ENCODE measurements at regions not wholly inside any gene's neighbourhood (a gene's known extent, or its start where the extent isn't known, plus 50 kb on each side); places are given as distances from the start of the nearest gene placed in this dataset.
A peak's percentile ranks its signal among the peaks of the same experiment; 100 is the strongest.

DNA sequence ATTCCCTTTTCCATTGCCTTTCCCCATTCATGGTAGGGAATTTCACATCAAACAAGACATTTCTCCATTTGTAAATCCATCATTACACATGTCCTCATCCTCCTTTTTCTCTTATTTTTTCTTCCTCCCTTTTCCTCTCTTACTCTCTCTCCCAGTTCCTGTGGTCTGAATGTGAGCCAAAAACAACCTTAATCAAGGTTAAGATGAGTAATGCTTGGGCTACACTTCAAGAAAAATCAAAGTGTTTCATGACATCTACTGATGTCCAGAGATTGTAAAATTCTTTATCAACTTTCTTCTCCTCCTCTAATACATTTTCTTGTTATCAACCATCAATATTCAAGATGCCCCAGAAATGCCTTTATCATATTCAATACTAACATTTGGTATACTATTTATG, 172.5 kb upstream of the PRNP start:
- peak in 1 of 2 donors; percentile 64 for DNase-seq (ENCODE audit: low read depth in 2 of 2)

DNA sequence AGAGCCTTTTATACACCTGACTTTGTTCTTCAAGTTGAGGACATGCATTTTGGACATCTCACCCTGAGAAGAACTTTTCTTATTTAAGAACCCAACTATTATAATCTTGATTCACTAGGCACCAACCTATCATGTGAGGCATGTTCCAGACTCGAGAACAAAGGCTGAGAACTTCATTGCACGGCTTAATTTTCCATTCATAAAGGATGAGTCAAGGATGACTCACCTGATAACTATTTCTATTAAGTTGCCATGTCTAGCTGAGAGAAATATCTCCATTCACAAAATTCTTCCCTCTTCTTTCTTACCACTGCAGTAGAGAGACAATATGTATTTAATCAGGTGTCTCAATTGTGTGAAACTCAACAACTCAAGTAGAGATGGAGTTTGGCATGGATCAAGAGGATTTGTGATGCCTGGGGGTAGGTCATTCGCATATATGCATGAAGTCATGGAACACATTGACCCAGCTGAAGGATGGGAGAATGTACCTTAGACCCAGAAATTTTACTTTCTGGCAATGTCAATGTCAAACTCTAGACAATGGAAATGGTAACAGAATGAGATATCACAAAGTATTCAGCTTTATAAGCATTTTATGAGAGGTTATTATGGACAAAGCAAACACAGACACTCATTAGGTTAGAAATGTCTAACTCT, 173.2 kb upstream of the PRNP start:
- peak; percentile 82 to 93 for DNase-seq (ENCODE audit: low read depth in 2 of 2)

DNA sequence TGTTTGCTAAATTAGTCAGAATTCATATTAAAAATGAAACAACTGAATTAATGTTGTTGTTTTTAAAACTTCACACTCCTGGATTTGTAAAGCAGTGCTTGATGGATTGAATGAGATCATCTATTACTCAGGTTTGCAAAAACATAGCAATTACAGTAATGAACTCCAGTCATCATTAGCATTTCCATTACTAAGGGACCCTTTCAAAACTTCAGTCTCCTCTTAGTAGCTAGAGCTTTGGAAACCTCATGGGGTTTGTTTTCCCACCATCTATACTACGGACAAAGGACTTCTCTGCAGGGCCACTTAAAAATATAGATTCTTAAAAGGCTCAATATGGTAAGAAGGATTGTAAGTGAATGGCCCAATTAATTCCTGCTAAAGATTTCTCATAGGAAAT, 174.5 kb upstream of the PRNP start:
- DNase-seq (ENCODE audit: low read depth in 2 of 2) = no peak

DNA sequence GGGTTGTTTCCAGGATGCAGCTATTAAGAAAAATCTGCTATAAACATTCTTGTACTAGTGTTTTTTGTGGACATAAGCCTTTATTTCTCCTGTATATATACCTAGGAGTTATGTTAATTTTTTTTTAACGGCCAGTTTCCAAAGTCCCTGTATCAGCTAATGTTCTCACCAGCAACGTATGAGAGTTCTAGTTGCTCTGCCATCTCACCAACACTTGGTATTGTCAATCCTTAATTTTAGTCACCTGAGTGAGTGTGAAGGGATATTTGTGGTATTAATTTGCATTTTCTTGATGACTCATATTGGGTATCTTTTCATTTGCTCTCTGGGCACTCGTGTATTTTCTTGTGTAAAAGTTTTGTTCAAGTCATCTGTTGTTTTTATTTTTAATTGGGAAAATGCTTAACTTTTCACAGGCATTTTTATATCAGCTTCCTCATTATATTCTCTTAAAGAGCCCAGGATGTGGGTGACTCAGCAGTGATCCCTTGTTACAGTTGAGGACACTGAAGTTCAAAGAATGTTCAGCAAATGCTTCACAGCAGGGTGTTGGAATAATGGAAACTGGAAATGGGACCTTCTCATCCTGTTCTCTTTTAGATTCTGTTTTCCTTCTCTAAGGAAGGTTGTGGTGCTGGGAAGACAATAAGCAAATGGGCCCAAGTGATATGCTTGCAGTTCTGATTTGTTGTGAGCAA, 176.3 kb upstream of the PRNP start:
- no peak for DNase-seq (ENCODE audit: low read depth in 2 of 2)

DNA sequence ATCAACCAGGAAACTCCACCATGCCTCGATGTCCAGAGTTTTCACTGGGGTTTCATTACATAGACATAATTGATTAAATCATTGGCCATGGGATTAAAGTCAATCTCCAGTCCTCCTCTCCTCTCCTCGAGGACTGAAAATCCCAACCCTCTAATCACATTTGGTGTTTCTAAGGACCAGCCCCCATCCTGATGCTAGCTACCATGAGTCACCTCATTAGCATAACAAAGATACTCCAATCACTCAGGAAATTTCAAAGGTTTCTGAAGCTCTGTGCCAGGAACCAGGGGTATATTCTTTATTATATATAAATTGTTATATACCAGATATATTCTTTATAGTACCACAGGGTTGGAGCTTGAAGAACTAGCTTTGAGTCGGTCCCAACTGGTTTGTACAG, 177.5 kb upstream of the PRNP start:
- DNase-seq (ENCODE audit: low read depth in 2 of 2) = peak in 1 of 2 donors; percentile 30

DNA sequence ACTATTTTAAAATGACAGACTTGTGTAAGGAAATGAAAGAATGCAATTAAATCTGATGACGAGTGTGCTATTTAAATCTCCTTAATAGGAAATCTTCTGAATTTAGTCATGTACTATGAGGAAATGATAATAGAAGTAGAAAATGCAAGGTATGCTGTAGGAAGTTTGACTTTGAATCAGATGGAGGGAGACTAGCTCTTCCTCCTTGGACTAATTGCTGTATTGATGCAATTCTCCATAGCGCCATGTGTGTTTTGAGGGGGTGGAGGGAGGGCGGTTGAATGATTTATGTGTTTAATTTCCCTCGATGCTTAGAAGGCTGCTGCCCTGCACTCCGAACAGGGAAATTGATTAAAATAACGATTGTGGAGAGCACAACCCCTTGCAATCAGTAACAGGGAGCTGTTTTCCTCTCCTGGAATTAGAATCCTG, 179.0 kb upstream of the PRNP start:
- DNase-seq (ENCODE audit: low read depth in 2 of 2) = peak; percentile 58 to 95

DNA sequence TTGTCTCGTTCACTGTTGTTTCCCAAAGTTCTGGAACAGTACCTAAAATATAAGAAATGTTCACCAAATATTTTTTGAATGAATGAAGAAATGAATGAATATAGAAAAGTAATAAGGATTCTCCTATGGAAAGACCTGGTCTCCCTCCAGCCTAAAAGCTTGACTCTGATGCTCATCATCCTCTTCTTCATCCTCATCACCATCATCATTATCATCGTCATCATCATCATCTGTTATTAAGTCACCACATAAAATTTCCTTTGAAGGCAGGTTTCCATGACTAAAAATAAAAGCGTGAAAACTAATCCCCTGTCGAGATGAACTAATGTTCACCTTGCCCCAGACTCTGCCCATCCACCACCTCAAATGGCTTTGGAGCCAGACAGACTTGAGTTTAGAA, 181.4 kb upstream of the PRNP start:
- no peak for DNase-seq (ENCODE audit: low read depth in 2 of 2)

DNA sequence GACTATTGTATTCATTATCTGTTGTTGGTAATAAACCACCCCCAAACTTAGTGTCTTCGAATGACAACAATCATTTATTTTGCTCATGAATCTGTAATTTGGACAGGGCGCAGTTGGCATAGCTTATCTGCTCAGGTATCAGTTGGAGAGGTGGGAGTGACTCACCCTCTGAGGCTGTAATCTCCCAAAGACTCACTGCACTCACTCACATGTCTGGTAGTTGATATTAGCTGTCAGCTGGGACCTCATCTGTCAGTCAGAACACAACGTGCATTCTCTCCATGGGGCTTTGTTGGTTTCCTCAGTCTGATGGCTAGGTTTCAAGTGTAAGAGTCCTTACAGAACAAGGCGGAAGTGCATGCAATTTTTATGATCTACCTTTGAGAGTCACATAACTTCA, 183.5 kb upstream of the PRNP start:
- no peak for DNase-seq (ENCODE audit: low read depth in 2 of 2)

DNA sequence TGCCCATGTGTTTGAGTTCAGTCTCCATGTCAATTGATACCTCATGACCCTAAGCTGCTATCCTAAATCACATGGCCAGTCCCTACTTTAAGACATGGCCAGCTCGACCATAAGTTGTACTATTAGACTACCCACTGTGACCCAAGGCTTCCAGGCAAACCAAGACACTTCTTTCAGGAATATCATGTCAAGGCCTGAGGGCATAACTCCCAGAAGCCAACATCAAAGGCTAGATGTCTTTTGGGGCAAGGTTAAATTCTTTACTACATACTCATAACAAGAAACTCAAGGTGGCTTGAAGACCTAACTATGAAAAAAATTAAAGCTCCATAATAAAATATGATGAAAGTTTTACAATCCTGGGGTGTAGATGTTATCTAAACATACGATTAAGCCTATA, 192.9 kb upstream of the PRNP start:
- no peak for DNase-seq (ENCODE audit: low read depth in 2 of 2)

DNA sequence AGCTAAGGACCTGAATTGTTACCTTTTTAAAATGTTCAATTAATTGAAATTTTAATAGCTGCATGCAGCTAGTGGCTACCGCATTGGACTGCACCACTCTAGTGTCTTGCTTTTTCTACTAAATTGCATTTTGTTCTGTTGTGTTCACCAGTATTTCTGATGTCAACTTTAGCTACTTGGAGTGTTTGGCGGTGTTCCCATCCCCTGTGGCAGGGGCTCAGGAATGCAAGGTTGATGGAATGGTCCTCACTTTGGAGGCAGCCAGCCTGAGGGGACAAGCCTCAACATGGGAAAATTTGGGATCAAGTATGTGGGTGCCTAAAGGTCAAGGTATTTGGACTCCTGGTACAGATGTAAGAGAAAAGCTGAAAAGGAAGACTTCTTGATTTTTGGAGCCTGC, 194.6 kb upstream of the PRNP start:
- DNase-seq (ENCODE audit: low read depth in 2 of 2) = no peak

DNA sequence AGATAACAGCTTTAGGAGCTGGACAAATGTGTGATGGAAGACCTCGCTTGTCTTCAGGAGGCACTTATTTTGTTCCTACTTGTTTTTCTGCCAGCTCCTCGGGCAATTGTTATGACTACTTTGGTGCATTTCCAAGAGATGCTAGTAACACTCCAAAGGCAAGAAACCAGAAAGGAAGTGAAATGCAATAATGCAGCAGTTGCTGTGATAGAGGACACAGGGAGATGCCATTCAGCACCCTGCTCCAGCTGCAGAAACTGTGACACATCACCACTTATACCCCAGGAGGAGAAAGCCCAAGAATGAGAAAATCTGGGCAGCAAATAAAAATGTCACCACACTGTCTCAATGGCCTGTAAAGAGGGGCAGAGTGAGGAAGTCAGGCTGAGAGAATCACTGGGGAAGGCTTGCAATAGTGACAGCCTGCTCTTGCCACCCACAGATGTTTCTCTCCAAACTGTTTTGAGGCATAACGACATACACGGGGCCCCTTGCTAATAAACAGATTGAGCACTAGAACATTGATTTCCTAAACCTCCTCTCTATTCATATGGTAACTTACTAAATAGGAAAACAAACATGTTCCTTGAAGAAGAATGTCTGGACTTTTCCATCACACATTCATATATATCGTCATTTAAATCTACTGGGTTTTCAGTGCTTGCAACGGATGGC, 195.5 kb upstream of the PRNP start:
- no peak for DNase-seq (ENCODE audit: low read depth in 2 of 2)

DNA sequence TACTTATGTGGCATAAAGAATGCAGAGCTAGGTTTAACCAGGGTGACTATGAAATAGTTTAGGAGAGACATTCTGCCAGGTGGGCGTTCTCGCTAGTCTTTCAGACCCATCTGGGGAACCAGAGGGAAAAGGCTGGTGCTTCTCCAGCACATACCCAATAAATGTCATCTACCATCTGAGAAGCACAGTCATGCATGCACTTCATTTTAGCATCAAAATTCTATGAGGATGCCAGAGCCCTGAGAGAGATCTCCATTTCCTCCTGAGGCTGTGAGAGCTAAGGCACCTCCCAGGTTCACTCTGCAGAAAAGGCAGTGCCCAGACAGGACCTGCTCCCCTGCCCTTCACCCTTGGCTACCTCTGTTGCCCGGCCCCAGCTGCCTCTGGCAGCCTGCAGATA, 196.2 kb upstream of the PRNP start:
- DNase-seq (ENCODE audit: low read depth in 2 of 2) = no peak

DNA sequence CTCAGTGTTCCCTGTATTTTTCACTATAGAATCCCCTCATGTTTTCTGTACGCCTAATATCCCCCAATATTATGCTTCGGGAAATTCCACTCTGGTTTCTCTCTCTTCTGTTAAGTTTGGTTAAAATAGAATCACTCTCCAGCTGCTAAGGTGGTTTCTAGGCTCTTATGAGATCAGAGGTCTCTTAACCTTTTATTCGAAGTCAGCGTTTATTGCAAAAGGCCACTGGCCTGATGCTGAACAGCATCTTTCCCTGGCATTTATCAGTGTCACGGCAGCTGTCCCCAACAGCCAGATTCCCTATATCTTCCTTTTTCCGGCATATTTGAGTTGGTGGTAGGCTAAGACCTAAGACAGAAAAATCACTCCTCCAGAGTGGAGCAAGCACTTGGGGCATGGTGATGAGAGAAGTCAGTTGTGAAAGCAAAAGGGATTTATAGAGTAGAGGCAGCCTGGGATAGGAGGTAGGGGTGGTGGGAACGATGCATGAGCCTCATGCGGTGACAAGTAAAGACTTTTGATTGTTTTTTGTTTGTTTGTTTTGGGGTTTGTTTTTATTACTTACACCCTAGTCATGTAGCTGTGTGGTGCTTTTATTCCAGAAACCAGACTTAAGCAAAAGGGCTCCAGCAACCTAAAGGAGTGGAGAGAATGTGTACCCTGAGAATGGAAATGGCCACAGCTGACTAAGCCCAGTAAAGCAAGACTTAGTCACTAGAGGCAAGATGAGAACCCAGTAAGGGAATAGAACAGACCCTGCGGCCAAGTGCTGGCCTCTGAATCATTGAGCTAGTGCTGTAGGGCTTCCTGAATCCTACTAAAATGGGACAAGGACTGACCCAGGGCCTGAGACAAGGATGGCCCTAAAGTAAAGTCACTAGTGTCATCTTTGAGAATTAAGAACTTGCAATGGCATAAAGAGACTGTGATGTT, 197.6 kb upstream of the PRNP start:
- no peak for DNase-seq (ENCODE audit: low read depth in 2 of 2)

DNA sequence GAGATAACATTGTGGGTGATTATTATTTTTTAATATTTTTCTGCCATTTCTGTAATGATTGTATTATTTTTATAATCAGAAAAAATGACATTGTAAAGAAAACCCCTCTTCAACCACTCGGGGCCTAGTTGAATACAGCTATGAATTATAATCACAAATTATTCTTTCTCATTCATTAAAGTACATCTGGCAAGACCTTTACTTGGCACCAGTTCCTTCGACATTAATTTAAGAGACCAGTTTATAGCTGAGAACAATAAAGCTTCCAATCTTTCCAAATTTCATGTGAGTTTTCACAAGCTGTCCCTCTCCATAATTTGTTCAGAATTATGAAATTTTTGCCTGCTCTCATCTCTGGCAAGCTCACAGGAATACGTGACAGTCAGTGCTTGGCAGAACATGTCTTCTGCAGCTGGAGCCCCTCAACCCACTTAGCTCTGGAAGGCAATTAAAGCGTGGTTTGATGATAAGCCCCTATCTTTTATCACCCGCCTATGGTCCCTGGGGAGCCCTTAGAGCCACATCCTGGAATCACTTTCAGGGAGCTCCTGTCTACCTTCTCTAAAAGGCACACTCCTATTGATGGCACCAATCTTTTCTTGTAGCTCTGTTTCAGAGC, 201.8 kb upstream of the PRNP start:
- no peak for DNase-seq (ENCODE audit: low read depth in 2 of 2)

DNA sequence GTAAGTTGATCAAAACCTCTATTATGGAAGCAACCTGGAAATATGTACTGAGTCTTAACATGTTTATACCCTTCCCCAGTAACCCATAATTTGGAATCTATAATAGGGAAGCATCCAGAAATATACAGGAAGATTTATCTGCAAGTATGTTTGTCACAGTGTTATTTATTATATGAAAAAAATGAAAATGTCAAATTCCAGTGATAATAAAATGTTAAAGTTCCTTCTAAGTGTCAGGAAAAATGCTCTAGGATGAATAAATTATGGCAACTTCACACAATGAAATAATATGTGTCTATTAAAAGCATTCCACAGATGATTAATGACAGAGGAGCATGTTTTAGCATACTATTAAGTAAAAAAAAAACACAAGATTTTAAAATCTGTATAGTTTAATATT, 202.3 kb upstream of the PRNP start:
- no peak for DNase-seq (ENCODE audit: low read depth in 2 of 2)

DNA sequence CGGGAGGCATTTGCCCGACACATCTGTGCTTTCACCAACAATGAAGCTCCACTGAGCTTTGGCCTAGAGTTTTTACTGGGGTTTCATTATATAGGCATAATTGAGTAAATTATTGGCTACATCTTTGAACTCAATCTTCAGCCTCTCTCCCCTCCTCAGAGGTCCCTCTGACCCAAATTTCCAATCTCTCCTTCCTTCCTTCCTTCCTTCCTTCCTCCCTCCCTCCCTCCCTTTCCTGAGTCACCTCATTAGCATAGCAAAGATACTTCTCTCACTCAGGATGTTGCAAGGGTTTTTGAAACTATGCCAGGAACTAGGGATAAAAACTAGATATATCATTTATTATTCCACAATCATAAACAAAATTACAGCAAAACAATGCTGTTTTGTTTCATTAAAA, 202.8 kb upstream of the PRNP start:
- DNase-seq (ENCODE audit: low read depth in 2 of 2) = no peak

DNA sequence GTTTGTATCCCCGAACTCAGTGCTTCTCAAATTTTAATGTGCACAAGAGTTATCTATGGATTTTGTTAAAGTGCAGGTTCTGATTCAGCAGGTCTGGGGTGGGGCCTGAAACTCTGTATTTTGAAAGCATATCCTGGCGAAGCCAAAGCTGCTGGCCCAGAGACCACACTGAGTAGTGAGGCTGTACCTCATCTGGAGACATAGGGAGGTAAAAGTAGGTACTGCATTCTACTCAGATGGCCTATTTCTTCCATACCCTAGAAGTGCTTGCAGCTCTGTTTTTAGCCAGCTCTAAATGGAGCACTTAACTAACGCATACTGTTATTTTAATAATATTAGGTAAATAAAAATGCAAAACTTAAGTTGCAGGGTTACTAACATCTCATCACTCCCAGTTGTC, 206.2 kb upstream of the PRNP start:
- no peak for DNase-seq (ENCODE audit: low read depth in 2 of 2)

DNA sequence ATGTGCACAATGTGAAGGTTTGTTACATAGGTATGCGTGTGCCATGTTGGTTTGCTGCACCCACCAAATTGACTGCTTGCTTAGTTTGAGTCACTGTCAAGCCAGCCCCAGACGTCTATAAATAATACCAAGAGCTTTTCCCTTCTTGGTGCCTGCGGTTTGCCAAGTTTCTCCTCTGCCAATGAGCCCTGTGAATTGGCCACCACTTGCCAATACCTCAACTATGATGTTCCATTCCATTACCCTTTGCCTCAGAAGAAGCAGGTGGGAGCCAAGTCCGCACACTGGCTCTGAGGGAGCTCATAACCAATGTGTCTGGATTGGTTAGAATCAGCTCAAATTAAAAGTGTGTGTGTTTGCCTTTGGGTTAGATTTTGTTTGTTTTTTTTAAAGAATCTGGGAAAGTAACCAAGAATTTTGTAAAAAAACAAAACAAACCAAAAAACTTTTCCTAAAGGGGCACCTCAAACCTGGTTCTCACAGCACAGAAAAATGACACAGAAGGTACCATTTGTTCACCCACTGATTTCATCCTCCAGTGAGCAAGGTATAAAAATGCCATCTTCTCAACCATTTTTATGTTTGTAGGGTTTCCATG, 209.3 kb upstream of the PRNP start:
- no peak for DNase-seq (ENCODE audit: low read depth in 2 of 2)

DNA sequence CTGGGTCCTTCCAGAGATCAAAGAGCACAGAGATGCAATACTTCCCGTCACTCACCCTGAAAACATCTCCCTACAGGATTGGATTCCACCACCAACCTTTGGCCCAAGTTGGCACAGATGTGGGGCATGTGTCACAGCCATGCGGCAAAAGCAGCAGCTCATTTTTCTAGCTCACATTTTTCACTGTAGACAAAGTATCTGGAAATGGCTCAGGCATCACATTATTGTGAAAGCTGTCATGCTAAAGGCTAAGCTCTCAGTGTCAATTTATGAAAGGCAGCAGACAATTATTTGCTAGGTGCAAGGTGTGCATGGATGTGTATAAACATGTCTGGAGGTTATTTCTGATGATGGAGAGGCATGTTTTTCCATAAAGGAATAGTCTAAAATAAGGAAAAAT, 213.3 kb upstream of the PRNP start:
- DNase-seq (ENCODE audit: low read depth in 2 of 2) = no peak

DNA sequence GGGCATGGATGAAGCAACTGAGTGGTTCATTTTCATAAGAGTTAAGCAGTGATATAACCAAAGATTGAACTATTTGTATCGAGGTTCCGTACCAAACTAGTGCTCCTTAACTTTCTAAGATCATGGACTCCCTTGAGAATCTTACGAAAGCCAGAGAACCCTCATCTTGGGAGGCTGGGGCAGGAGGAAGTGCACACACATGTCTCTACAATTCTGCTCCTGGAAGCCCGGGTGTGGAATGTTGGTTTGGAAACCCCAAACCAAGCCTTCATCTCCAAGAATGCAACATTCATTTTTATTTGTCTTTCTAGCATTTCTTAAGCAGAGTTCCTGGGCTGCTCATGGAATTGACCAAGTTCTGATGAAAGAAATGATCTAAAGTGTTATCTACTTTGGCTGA, 215.0 kb upstream of the PRNP start:
- no peak for DNase-seq (ENCODE audit: low read depth in 2 of 2)

DNA sequence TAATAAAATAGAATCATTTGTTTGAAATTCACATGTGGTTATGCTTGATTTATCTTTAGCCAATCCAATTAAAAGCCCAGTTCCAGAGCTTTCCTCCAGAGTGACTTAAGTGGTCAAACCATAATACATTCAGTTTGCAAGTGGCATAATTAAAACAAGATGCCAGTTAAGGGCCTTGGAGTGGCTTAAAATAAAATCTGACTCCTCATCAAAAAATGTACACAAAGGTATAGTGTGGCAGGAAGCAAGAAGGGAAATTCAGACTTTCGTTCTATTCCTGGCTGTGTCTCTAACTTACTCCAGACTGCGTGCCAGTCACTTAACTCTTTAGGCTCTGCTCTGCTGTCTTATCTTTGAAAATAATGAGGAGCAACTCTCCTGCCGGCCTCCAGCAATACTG, 215.9 kb upstream of the PRNP start:
- no peak for DNase-seq (ENCODE audit: low read depth in 2 of 2)

Measured in dermis microvascular lymphatic vessel endothelial cell (primary cell).